SU-DHL-6 (cell line): ENCODE measurements at regions not wholly inside any gene's neighbourhood (a gene's known extent, or its start where the extent isn't known, plus 50 kb on each side); places are given as distances from the start of the nearest gene placed in this dataset.

Experiments used
- EZH2phosphoT487 ChIP-seq: fragments of 200-600 bp; sonication (generic), shearing (Covaris generic); conservative IDR thresholded peaks from 2 replicates; pipeline ENCODE4 v1.6.1; 2018; ENCODE audit warnings: mild to moderate bottlenecking, antibody characterized with exemption, low read length, moderate library complexity, mixed read lengths
- TF ChIP-seq, protein P1 (sequence below): fragments of 200-600 bp; sonication (generic); IDR thresholded peaks from one replicate; pipeline ENCODE4 v1.5.1; 2017; ENCODE audit warnings: antibody characterized with exemption, mild to moderate bottlenecking, low read length, moderate library complexity; ENCODE audit not compliant: insufficient read depth, poor library complexity, severe bottlenecking

GRCh38 chr16:73399486-73399885, 351.6 kb upstream of the ZFHX3 start:
- TF ChIP-seq, protein P1, sequence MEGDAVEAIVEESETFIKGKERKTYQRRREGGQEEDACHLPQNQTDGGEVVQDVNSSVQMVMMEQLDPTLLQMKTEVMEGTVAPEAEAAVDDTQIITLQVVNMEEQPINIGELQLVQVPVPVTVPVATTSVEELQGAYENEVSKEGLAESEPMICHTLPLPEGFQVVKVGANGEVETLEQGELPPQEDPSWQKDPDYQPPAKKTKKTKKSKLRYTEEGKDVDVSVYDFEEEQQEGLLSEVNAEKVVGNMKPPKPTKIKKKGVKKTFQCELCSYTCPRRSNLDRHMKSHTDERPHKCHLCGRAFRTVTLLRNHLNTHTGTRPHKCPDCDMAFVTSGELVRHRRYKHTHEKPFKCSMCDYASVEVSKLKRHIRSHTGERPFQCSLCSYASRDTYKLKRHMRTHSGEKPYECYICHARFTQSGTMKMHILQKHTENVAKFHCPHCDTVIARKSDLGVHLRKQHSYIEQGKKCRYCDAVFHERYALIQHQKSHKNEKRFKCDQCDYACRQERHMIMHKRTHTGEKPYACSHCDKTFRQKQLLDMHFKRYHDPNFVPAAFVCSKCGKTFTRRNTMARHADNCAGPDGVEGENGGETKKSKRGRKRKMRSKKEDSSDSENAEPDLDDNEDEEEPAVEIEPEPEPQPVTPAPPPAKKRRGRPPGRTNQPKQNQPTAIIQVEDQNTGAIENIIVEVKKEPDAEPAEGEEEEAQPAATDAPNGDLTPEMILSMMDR: no peak
- no peak for TF ChIP-seq EZH2phosphoT487
